GM21786 (cell line): ENCODE measurements at regions not wholly inside any gene's neighbourhood (a gene's known extent, or its start where the extent isn't known, plus 50 kb on each side); places are given as distances from the start of the nearest gene placed in this dataset.
"Not testable (repeated sequence)": the region's sequence is repeated elsewhere in the genome, so short reads cannot be mapped to it uniquely, and the experiment has no call there.

Source experiments
- ATAC-seq: cut with Tn5 transposase; IDR thresholded peaks from one replicate; pipeline ENCODE4 v1.9.1; 2021; ENCODE audit not compliant: unreplicated experiment

GRCh38 chr1:81304187-81304586 is 496.5 kb upstream of the ADGRL2 start:
- ATAC-seq, result no peak

- no peak for ATAC-seq
Observed at GRCh38 chr1:81299892-81300291, 500.8 kb upstream of the ADGRL2 start.

- ATAC-seq, result no peak
Observed at GRCh38 chr1:81298266-81298665, 502.5 kb upstream of the ADGRL2 start.

- no peak for ATAC-seq
Observed at GRCh38 chr1:81296601-81297000, 504.1 kb upstream of the ADGRL2 start.

GRCh38 chr1:81290326-81290725 is 510.4 kb upstream of the ADGRL2 start:
- no peak for ATAC-seq

GRCh38 chr1:81288689-81289088 is 512.0 kb upstream of the ADGRL2 start:
- no peak for ATAC-seq

- ATAC-seq, result no peak
Observed at GRCh38 chr1:81287411-81288080, 513.2 kb upstream of the ADGRL2 start.

GRCh38 chr1:81270051-81270450 is 530.7 kb upstream of the ADGRL2 start:
- no peak for ATAC-seq

- no peak for ATAC-seq
Observed at GRCh38 chr1:81264976-81265375, 535.8 kb upstream of the ADGRL2 start.

GRCh38 chr1:81259625-81260411 is 540.9 kb upstream of the ADGRL2 start:
- ATAC-seq, result no peak

GRCh38 chr1:81254560-81254959 is 546.2 kb upstream of the ADGRL2 start:
- ATAC-seq, result no peak

- no peak for ATAC-seq
Observed at GRCh38 chr1:81254068-81254467, 546.7 kb upstream of the ADGRL2 start.

- ATAC-seq, result no peak
Observed at GRCh38 chr1:81252471-81253151, 548.1 kb upstream of the ADGRL2 start.

GRCh38 chr1:81250825-81251224 is 549.9 kb upstream of the ADGRL2 start:
- ATAC-seq, result not testable (repeated sequence)

GRCh38 chr1:81245084-81245715 is 555.5 kb upstream of the ADGRL2 start:
- ATAC-seq, result not testable (repeated sequence)

GRCh38 chr1:81244612-81245011 is 556.1 kb upstream of the ADGRL2 start:
- ATAC-seq, result not testable (repeated sequence)

GRCh38 chr1:81242103-81242502 is 558.6 kb upstream of the ADGRL2 start:
- ATAC-seq, result no peak

GRCh38 chr1:81238129-81238528 is 562.6 kb upstream of the ADGRL2 start:
- ATAC-seq, result no peak

GRCh38 chr1:81237473-81238089 is 563.2 kb upstream of the ADGRL2 start:
- no peak for ATAC-seq

GRCh38 chr1:81234237-81234636 is 566.5 kb upstream of the ADGRL2 start:
- ATAC-seq, result no peak

GRCh38 chr1:81233591-81233990 is 567.1 kb upstream of the ADGRL2 start:
- no peak for ATAC-seq
